Activated CD8-positive, alpha-beta memory T cell treated with anti-CD3 and anti-CD28 coated beads for 4 hours (primary cell): ENCODE measurements at regions not wholly inside any gene's neighbourhood (a gene's known extent, or its start where the extent isn't known, plus 50 kb on each side); places are given as distances from the start of the nearest gene placed in this dataset.

Source experiments
- DNase-seq, 2 donors: peaks; one replicate each; pipeline ENCODE4 v3.0.0-alpha.2; 2020; ENCODE audit warnings: low read depth in 2 of 2

GRCh38 chr2:83565181-83565580 is 893.9 kb downstream of the SUCLG1 start:
- no peak for DNase-seq

- no peak for DNase-seq
Observed at GRCh38 chr2:83561592-83561991, 897.5 kb downstream of the SUCLG1 start.

- DNase-seq, result no peak
Observed at GRCh38 chr2:83536556-83536955, 922.5 kb downstream of the SUCLG1 start.

DNA sequence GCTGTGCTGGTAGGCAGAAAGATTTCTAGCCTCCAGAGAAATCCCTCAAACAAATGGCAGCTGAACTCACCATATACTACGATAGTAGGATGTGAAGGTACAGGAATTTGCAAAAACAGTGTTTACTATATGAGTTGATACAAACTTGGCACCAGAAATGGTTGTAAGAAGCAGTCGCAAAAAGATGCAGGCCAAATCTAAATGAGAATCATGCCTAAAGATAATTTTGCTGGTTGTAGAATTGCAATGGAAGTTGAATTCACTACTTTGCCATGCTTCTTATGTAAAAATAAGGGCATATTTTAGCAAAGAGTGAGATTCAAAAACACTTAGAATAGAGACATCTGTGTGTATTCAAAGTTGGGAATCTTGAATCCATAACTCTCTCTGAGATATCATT is 924.7 kb downstream of the SUCLG1 start:
- no peak for DNase-seq

DNA sequence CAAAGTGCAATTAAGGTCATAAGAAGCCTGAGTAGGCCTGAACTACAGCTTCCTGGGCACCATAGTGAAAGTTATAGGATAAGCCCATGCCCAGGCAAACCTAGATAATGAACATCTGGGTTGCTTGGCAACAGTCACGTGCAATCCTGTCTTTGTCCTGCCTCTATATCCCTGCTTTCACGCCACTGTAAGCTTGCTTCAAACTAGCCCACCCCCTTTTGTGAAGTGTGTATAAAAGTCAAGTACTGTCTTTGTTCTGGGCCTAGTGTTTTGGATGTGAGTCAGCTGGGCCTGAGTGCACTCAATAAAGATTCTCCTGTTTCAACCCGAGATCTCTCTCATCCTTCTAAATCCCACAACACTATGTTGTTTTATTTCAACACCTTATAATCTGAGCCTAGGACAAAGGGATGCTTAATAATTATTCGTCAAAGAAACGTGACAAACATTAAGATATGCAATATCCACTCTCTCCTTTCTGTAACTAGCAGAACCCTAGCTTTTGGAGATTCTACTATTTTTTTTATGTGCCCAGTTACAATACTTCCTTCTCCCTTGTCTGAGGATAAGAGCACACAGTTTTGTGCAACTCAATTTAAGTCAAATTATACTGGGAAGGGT is 927.8 kb downstream of the SUCLG1 start:
- DNase-seq, result no peak

DNA sequence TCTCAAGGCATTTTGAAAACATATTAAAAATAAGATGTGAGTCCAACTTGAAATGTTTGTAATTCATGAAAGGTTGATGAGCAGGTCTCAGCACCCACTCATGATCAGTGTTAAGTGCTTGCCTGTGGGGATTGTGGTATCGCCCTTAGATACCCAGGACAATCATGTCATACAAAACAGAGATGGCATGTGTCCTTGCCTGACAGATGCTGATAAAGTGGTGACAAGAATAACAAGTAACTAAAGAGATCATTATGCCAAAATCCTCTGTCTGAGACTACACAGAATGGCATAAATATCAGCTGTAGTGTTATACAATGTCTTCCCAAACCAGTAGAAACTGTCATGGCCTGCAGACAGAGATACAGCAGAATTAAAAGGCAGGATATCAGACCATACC is 930.3 kb downstream of the SUCLG1 start:
- no peak for DNase-seq

DNA sequence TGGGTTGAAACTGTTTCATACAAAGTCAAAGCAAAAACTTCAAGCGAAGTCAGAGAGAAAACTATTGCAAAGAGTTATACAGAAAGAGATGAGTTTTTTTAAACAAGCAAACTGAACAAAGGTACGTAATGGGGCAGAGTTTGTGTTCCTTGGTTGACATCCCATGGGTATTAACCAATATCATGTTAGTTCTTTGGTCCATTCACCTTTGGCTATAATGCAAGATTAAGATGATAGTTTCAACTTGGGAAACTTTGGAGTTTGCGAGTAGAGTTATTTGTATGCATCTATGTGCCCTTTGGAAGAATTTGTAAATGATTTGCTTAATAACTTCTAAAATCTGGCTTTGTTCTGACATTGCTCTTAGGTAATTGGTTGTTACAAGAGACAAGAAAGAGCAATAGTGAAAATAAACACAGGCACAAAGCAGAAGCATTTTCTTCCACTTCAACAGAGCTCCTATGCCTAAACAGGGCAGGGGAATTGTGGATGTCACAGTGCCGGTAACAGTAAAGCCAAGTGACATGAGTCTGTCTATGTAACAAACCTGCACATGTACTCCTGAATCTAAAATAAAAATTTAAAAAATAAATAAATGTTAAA is 936.1 kb downstream of the SUCLG1 start:
- no peak for DNase-seq

- DNase-seq, result no peak
Observed at GRCh38 chr2:83517727-83518368, 941.2 kb downstream of the SUCLG1 start.

DNA sequence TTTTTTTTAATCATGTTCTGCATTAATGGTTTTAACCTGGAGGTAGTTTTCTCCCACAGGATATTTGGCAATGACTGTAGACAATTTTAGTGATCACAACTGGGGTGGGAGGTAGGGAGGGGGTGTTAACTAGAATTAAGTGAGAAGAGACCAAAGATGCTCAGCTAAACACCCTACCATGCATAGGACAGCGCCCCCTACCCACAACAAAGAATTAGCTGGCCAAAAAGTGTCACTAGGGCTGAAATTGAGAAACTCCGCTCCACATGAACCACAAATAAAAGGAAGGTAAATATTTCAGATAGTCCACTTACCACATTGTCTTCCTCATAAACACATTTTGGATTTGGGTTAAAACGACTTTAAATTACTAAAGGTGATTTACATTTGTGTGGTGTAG is 942.6 kb downstream of the SUCLG1 start:
- no peak for DNase-seq

DNA sequence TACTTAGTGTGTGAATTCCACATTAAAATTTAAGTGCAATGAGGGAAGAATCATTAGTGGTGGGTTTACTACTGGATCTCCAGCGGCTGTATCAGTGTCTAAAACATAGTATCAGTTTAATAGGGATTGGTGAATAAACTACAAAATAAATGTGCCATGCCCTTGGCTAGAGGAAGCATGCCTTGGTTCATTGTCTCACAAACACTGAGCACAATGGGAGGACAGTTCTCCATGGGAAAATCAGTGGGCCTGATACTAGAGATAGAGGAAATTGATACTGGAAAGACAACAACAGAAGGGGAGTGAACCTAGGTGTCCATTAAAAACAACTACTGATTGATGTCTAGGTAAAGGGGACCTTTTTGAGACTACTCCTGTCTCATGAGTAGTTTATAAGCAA is 971.6 kb downstream of the SUCLG1 start:
- DNase-seq, result no peak

- no peak for DNase-seq
Observed at GRCh38 chr2:83481436-83481835, 977.6 kb downstream of the SUCLG1 start.

- DNase-seq, result no peak
Observed at GRCh38 chr2:83478037-83478436, 981.0 kb downstream of the SUCLG1 start.

- DNase-seq, result no peak
Observed at GRCh38 chr2:83475371-83475770, 983.7 kb downstream of the SUCLG1 start.

DNA sequence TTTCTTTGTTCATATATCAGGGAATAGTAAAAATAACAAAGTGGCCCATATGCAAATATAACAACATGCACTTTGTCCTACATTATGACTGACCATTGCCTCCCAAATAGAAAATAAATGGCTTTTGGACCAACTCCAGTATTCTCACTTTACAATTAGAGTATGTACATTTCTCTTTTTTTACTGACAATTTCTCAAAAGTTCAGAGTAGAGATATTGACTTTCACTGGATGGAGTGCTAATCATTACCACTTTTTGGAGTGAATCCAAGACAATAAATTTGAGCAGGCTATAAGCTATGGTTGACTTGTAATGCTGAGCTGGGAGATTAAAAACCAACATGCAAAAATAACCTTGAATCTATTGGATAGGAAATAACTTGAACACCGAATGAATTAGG is 987.4 kb downstream of the SUCLG1 start:
- DNase-seq, result no peak

GRCh38 chr2:83470928-83471327 is 988.2 kb downstream of the SUCLG1 start:
- no peak for DNase-seq

GRCh38 chr2:83464444-83464843 is 994.6 kb downstream of the SUCLG1 start:
- DNase-seq, result no peak

GRCh38 chr2:83462881-83463280 is 996.2 kb downstream of the SUCLG1 start:
- DNase-seq, result no peak

GRCh38 chr2:83461135-83461534 is 997.9 kb downstream of the SUCLG1 start:
- DNase-seq, result no peak

GRCh38 chr2:83459456-83459855 is 999.6 kb downstream of the SUCLG1 start:
- no peak for DNase-seq

DNA sequence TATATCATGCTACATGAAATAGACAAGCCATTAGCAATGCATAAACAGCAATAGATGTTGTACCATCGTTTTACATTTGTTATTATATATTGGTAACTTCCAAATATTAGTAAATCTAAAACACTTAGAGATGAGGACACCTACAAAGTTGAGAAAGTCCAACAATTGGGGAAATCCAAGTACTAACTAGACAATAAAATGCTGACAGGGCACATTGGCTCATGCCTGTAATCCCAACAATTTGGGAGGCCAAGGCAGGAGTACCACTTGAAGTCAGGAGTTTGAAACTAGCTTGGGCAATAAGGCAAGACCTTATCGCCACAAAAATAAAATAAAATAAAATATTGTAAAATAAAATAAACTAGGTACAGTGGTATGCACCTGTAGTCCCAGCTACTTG is 1023.1 kb downstream of the SUCLG1 start:
- DNase-seq, result no peak

DNA sequence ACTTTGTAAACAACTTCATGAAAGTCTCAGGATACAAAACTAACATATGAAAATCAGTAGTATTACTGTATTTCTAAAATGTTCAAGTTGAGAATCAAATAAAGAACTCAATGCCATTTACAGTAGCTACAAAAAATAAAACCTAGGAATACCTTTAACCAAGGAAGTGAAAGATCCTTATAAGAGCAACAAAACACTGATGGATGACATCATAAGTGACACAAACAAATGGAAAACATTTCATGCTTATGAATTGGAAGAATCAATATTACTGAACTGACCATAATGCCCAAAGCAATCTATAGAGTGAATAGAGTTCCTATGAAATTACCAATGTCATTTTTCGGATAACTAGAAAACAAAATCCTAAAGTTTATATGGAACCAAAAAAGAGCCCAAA is 1038.1 kb downstream of the SUCLG1 start:
- no peak for DNase-seq

DNA sequence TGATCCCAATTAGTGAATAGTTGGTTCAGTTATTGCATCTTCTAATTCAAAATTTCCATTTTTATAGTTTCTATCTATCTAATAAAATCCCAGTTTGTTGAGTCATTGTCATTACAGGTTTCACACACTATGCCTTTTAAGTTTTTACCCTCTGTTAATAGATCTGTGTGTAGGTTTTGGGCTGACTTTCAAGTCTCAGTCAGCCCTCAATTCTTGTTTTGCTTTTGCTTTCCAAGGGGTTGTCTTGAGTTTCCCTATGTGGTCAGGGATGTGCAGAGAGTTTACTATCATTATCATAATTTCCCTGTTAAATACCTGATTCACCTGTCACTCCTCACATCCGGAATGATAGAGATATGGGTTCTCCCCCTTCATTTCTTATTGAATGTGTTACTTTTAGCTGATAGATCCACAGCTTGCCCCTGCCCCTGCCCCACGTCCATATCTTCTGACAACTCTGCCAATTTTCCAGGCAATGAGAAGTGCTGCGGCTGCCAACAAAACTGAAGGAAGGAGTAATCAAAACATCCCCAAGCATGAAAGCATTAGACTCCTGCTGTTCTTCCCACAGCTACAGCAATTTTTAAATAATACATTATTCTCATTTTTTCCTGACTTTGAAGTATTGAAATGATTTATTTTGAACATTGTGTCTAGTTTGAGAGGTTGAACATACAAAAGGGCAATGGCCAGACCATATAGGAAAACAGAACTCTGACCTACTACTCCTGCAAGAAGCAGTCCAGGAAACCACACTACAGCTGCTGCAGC is 1064.8 kb downstream of the SUCLG1 start:
- DNase-seq, result no peak

GRCh38 chr2:83388804-83389203 is 1070.3 kb downstream of the SUCLG1 start:
- no peak for DNase-seq
